Activated CD8-positive, alpha-beta T cell treated with anti-CD3 and anti-CD28 coated beads, Interleukin-2, amount 10 ng/mL, durations not matched to agents 7 days and 5 days (primary cell): ENCODE measurements at regions not wholly inside any gene's neighbourhood (a gene's known extent, or its start where the extent isn't known, plus 50 kb on each side); places are given as distances from the start of the nearest gene placed in this dataset.
"Not testable (repeated sequence)": the region's sequence is repeated elsewhere in the genome, so short reads cannot be mapped to it uniquely, and the experiment has no call there.

Experiments used
- ATAC-seq: fragments of 150-1000 bp; cut with Tn5 transposase; one replicate; pipeline ENCODE4 v1.10.0; 2021; ENCODE audit warnings: moderate library complexity
- CTCF ChIA-PET: fragments of 350-600 bp; sonication (Branson Sonifier 250); formaldehyde crosslinking; loops from one replicate; lab custom pipeline; 2021; ENCODE audit warnings: antibody characterized with exemption; lab: Charles Lee
- POLR2A ChIA-PET: fragments of 350-600 bp; sonication (Branson Sonifier 250); formaldehyde crosslinking; loops from one replicate; lab custom pipeline; 2021; ENCODE audit warnings: antibody characterized with exemption; lab: Charles Lee
- DNase-seq: peaks from one replicate; pipeline ENCODE4 v3.0.0-alpha.2; 2020
- H3K27ac Mint-ChIP-seq: one replicate; pipeline ENCODE4 v1.8.0; 2021; ENCODE audit warnings: mild to moderate bottlenecking, mixed read lengths
- H3K27me3 Mint-ChIP-seq: one replicate; pipeline ENCODE4 v1.8.0; 2021; ENCODE audit warnings: low read depth, mixed read lengths
- H3K36me3 Mint-ChIP-seq: one replicate; pipeline ENCODE4 v1.8.0; 2021; ENCODE audit warnings: low read depth, mixed read lengths
- H3K4me1 Mint-ChIP-seq: one replicate; pipeline ENCODE4 v1.8.0; 2021; ENCODE audit warnings: low read depth, mixed read lengths
- H3K4me3 Mint-ChIP-seq: one replicate; pipeline ENCODE4 v1.8.0; 2021; ENCODE audit warnings: mild to moderate bottlenecking, mixed read lengths
- H3K9me3 Mint-ChIP-seq: one replicate; pipeline ENCODE4 v1.8.0; 2022; ENCODE audit warnings: mixed read lengths; ENCODE audit not compliant: insufficient read depth

GRCh38 chr11:122578171-122578825 is 77.2 kb upstream of the UBASH3B start:
- ChIA-PET POLR2A (no interaction called here), CTCF (interaction anchor here (0.9 to 3.6 kb wide), 6 partner anchors 13 to 275 kb away, joined by 3 to 20 read pairs (median 4); no protein-coding TSS in a partner anchor)
- ATAC-seq, result no peak
- H3K36me3 Mint-ChIP-seq, result no peaks in the 10 kb centered on the region
- no peaks in the 10 kb centered on the region for H3K9me3 Mint-ChIP-seq
- H3K27ac Mint-ChIP-seq, result no peak overlapping the region
- peaks cover 12% of the 10 kb centered on the region for H3K4me1 Mint-ChIP-seq
- DNase-seq, result no peak
- peaks cover 6% of the 10 kb centered on the region for H3K27me3 Mint-ChIP-seq
- no peak overlapping the region for H3K4me3 Mint-ChIP-seq

GRCh38 chr11:122572592-122572991 is 82.9 kb upstream of the UBASH3B start:
- ATAC-seq (no peak), DNase-seq (no peak)
- ChIA-PET POLR2A (no interaction called here), CTCF (no interaction called here)
- Mint-ChIP-seq H3K27ac (no peak overlapping the region), H3K27me3 (peaks cover 13% of the 10 kb centered on the region), H3K9me3 (no peaks in the 10 kb centered on the region), H3K4me1 (no peaks in the 10 kb centered on the region), H3K4me3 (no peak overlapping the region), H3K36me3 (no peaks in the 10 kb centered on the region)

DNA sequence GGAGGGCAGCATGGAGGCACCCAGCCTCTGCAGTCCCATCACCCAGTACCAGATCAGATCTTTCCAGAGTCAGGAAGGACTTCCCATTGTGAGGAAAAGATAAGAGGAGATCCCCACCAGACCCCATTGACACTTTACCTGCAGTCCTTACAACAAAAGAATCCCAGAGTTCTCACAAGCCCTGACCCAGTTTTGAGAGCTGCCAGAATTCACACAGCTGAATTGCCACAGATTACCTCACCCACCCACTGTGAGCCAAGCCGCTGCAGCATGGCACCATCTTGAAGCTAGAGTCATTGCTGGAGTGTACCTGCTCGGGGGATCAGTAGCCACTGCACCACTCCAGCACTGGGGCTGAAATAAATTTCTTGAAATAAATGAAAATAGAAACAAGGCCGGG is 91.8 kb upstream of the UBASH3B start:
- H3K27ac Mint-ChIP-seq, result no peak overlapping the region
- ChIA-PET CTCF (no interaction called here), POLR2A (no interaction called here)
- no peaks in the 10 kb centered on the region for H3K36me3 Mint-ChIP-seq
- ATAC-seq (no peak), DNase-seq (no peak)
- H3K4me3 Mint-ChIP-seq, result no peak overlapping the region
- H3K9me3 Mint-ChIP-seq, result no peaks in the 10 kb centered on the region
- no peaks in the 10 kb centered on the region for H3K4me1 Mint-ChIP-seq
- H3K27me3 Mint-ChIP-seq, result peaks cover 23% of the 10 kb centered on the region

- Mint-ChIP-seq H3K27ac (no peak overlapping the region), H3K27me3 (peaks cover 22% of the 10 kb centered on the region), H3K36me3 (no peaks in the 10 kb centered on the region), H3K4me1 (no peaks in the 10 kb centered on the region), H3K4me3 (no peak overlapping the region), H3K9me3 (no peaks in the 10 kb centered on the region)
- ChIA-PET POLR2A (no interaction called here), CTCF (interaction anchor here (0.7 kb wide), 1 partner anchor 928 kb away, joined by 3 read pairs; no protein-coding TSS in a partner anchor)
- ATAC-seq (no peak), DNase-seq (no peak)
Measured at GRCh38 chr11:122559734-122560382, 95.7 kb upstream of the UBASH3B start.

GRCh38 chr11:122559218-122559617 is 96.3 kb upstream of the UBASH3B start:
- ATAC-seq, DNase-seq, H3K9me3 Mint-ChIP-seq, H3K4me1 Mint-ChIP-seq, H3K27ac Mint-ChIP-seq, POLR2A ChIA-PET, CTCF ChIA-PET, H3K36me3 Mint-ChIP-seq, H3K4me3 Mint-ChIP-seq: not testable (repeated sequence)
- peaks cover 18% of the 10 kb centered on the region for H3K27me3 Mint-ChIP-seq

- not testable (repeated sequence) for H3K9me3 Mint-ChIP-seq
Measured at GRCh38 chr11:122557163-122557562, 98.4 kb upstream of the UBASH3B start.

GRCh38 chr11:122556605-122557004 is 98.9 kb upstream of the UBASH3B start:
- CTCF ChIA-PET, result interaction anchor here (0.8 kb wide), 1 partner anchor 14 kb away, joined by 3 read pairs; no protein-coding TSS in a partner anchor
- Mint-ChIP-seq H3K27ac (no peak overlapping the region), H3K36me3 (no peaks in the 10 kb centered on the region), H3K27me3 (peaks cover 8% of the 10 kb centered on the region), H3K9me3 (no peaks in the 10 kb centered on the region), H3K4me1 (no peaks in the 10 kb centered on the region), H3K4me3 (no peak overlapping the region)
- DNase-seq, result no peak
- ATAC-seq, result no peak
- POLR2A ChIA-PET, result no interaction called here

More at GRCh38 chr11:122557163-122557562, 98.4 kb upstream of the UBASH3B start:
- H3K27ac Mint-ChIP-seq, H3K27me3 Mint-ChIP-seq, DNase-seq, H3K4me1 Mint-ChIP-seq, H3K36me3 Mint-ChIP-seq, ATAC-seq, POLR2A ChIA-PET, H3K4me3 Mint-ChIP-seq: not testable (repeated sequence)
- CTCF ChIA-PET, result interaction anchor here (0.8 kb wide), 1 partner anchor 13 kb away, joined by 3 read pairs; no protein-coding TSS in a partner anchor

DNA sequence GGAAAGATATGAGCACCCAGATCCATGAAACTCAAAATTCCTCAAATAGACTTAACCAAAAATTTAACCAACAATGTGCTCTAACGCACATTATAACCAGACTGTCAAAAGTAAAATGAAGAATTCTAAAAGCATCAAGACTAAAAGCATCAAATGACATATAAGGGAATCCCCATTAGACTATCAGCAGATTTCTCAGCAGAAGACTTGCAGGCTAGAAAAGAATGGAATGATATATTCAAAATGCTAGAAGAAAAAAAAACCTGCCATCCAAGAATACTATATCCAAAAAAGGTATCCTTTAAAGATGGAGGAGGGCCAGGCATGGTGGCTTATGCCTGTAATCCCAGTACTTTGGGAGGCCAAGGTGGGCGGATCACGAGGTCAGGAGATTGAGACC is 117.5 kb upstream of the UBASH3B start:
- Mint-ChIP-seq H3K4me1 (no peaks in the 10 kb centered on the region), H3K36me3 (no peaks in the 10 kb centered on the region), H3K9me3 (peaks cover 21% of the 10 kb centered on the region), H3K27ac (no peak overlapping the region), H3K4me3 (no peak overlapping the region), H3K27me3 (peaks cover 3% of the 10 kb centered on the region)
- ATAC-seq, result no peak
- ChIA-PET POLR2A (no interaction called here), CTCF (interaction anchor here (1.2 kb wide), 1 partner anchor 13 kb away, joined by 3 read pairs; no protein-coding TSS in a partner anchor)
- no peak for DNase-seq

GRCh38 chr11:122524898-122525297 is 130.6 kb upstream of the UBASH3B start:
- ATAC-seq, result no peak
- H3K9me3 Mint-ChIP-seq, result no peaks in the 10 kb centered on the region
- CTCF ChIA-PET, result interaction anchor here (1.1 kb wide), 1 partner anchor 12 kb away, joined by 3 read pairs; no protein-coding TSS in a partner anchor
- POLR2A ChIA-PET, result no interaction called here
- H3K27me3 Mint-ChIP-seq, result peaks cover 27% of the 10 kb centered on the region
- H3K27ac Mint-ChIP-seq, result no peak overlapping the region
- H3K4me1 Mint-ChIP-seq, result no peaks in the 10 kb centered on the region
- no peak for DNase-seq
- H3K36me3 Mint-ChIP-seq, result no peaks in the 10 kb centered on the region
- H3K4me3 Mint-ChIP-seq, result no peak overlapping the region

- no peak overlapping the region for H3K4me3 Mint-ChIP-seq
- no peaks in the 10 kb centered on the region for H3K36me3 Mint-ChIP-seq
- no peaks in the 10 kb centered on the region for H3K4me1 Mint-ChIP-seq
- no peaks in the 10 kb centered on the region for H3K9me3 Mint-ChIP-seq
- ChIA-PET POLR2A (no interaction called here), CTCF (no interaction called here)
- no peak for ATAC-seq
- DNase-seq, result no peak
- no peak overlapping the region for H3K27ac Mint-ChIP-seq
- peaks cover 27% of the 10 kb centered on the region for H3K27me3 Mint-ChIP-seq
Measured at GRCh38 chr11:122523846-122524805, 131.4 kb upstream of the UBASH3B start.

GRCh38 chr11:122521626-122522025 is 133.9 kb upstream of the UBASH3B start:
- no peaks in the 10 kb centered on the region for H3K9me3 Mint-ChIP-seq
- H3K36me3 Mint-ChIP-seq, result no peaks in the 10 kb centered on the region
- no peak overlapping the region for H3K4me3 Mint-ChIP-seq
- ATAC-seq (no peak), DNase-seq (no peak)
- H3K4me1 Mint-ChIP-seq, result no peaks in the 10 kb centered on the region
- H3K27me3 Mint-ChIP-seq, result peaks cover 18% of the 10 kb centered on the region
- POLR2A ChIA-PET, result no interaction called here
- CTCF ChIA-PET, result no interaction called here
- no peak overlapping the region for H3K27ac Mint-ChIP-seq
